ENCODE measurements at regions not wholly inside any gene's neighbourhood (a gene's known extent, or its start where the extent isn't known, plus 50 kb on each side); places are given as distances from the start of the nearest gene placed in this dataset.

GRCh38 chr2:240287011-240287410 is 146.6 kb upstream of the OTOS start:
- no peak for DNase-seq (ENCODE audit: low spot score)

- DNase-seq (ENCODE audit: low spot score): no peak
These were observed 147.1 kb upstream of the OTOS start for GRCh38 chr2:240287496-240288086.

- DNase-seq (ENCODE audit: low spot score): no peak
These were observed 147.4 kb upstream of the GPC1 start for GRCh38 chr2:240288087-240288521.

DNA sequence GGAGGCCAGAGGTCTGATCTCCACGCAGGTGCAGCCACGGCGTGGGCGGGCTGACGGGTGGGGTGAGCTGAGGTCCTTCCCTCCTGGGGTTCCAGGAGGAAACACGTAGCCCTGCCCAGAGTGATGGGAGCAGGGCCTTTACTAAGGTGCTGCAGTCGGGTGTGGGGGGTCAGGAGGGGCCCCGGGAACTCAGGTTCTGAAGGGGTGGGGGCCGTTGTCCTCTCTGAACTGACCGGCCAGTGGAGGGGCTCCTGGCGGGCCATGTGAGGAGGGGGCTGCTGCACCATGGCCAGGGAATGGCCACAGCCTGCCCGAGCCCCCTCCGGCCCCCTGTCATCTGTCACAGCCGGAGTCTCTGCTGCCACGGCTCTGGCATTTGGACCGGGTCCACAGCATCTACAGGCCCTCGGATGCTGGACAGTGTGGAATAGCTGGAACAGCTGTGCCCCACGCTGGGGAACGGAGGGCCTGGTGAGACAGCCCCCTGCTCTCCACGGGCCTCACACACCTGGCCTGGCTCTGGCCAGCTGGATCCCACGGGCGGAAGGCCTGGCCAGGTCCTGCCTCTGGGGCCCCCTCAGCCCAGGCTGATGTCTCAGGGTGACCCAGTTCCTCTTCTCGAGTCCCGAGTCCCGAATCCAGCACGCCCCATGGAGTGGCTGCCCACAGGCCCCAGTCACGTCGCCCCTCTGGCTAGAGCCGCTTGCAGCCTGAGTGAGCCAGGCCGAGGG is 145.6 kb upstream of the GPC1 start:
- no peak for DNase-seq (ENCODE audit: low spot score)

GRCh38 chr2:240290432-240291336 is 144.8 kb upstream of the GPC1 start:
- no peak for DNase-seq (ENCODE audit: low spot score)

- no peak for DNase-seq (ENCODE audit: low spot score)
These were observed 144.0 kb upstream of the GPC1 start for GRCh38 chr2:240291337-240292034.

DNA sequence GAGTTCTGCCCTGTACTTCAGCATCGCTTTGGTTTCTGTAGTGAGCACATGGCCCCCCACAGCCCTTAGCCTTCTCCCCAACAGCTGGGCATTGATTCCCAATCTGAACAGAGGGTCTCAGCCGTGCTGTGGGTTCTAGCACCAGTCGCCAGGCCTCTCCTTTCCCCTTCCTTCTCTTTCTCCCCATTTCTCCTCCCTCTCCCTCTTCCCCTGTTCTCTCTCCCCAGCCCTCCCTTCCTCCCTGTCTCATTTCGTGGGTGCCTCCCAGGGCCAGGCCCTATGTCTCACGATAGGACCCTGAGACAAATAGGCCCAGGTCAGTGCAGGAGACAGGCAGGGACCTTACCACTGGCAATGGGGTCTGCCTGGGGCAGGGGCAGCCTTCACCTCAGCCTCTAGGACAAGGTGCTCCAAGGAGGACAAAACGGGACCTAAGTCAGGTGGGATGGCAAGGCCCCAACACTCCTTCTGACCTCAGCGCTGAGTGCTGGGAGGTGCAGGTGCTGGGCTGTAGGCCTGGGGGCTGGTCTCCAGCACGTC is 143.4 kb upstream of the GPC1 start:
- no peak for DNase-seq (ENCODE audit: low spot score)

DNA sequence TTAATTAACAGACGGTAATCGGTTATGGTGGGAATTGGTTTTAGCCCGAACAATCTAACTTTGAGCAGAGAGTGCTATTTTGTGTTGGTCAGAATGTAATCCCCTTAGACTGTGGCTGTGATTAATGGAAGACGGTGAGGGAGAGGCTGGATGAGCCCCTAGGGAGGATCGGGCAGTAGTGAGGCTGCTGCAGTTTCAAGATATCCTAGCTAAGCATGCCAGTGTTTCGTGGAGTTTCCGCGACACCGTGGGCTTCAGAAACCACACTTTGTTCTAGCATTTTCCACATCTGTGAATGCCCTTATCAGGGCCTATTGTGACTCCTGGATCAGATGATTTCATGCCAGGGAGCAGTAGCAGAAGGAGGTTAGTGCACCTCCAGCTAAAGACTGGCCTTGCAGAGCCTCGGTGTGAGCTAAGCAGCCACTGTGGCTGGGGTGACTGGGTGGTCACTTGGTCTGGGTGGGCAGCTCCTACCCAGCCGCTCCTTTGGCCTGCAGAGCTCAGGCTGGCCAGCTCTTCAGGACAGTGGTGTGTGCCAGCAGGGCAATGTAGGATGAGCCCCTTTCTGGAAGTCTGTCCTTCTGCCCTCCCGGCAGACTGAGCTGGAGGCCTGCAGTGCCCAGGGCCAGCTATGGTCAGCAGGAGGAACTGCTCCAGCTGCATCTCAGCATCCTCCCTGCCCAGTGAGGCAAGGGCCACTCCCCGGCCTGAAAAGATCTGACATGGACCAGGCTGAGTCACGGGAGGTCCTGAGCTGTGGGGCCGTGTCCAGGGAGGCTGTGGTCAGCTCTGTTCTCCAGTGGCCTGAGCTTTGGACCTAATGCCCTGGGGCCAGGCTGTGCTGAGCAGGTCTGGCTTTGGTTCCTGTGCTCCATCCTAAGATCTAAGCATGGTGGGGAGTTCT is 142.6 kb upstream of the GPC1 start:
- DNase-seq (ENCODE audit: low spot score): no peak

DNA sequence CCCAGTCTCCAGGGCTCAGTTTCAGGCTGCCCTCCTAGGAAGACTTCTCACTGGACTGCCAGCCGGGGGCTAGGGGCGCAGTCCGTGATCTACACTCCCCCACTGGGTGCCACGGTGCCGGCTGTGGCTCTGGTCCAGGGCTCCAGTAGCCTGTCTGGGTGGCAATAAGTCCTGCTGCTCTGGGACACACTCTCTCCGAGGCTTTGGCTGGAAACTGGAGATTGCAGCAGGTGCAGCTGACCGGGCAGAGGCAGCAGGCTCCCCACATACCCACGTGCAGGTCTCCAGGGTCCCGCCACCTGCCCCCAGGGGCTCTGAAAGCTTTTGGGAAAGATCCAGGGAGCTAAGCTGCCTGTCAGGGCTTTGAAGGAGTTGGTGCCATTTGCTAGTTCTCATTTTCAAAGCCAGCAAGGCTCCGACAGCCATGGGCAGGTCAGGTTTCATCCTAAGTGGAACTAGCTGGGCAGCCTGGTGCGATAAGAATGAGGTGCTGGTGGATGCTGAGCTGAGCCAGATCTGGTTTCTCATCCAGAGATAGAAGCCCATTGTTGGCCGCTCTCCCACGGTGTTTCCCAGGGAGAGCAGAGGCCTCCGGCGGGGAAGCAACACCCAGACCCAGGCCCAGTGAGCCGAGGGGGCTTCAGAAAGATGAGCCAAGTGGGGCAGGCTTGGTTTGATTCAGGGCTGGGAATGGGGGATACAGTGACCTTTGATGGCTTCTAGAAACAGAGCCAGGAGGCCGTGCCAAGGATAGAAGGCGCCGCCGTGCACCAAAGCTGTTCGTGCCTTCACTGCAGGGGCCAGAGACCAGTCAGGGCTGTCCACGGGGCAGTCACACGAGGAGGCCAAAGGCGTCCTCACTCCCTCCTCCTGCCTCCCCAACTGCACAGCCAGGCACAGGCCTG is 141.7 kb upstream of the GPC1 start:
- DNase-seq (ENCODE audit: low spot score): no peak

GRCh38 chr2:240294514-240294913 is 140.9 kb upstream of the GPC1 start:
- no peak for DNase-seq (ENCODE audit: low spot score)

- no peak for DNase-seq (ENCODE audit: low spot score)
These were observed 140.0 kb upstream of the GPC1 start for GRCh38 chr2:240295256-240296103.

- DNase-seq (ENCODE audit: low spot score): no peak
These were observed 139.4 kb upstream of the GPC1 start for GRCh38 chr2:240296104-240296406.

GRCh38 chr2:240296476-240297255 is 138.8 kb upstream of the GPC1 start:
- no peak for DNase-seq (ENCODE audit: low spot score)

DNA sequence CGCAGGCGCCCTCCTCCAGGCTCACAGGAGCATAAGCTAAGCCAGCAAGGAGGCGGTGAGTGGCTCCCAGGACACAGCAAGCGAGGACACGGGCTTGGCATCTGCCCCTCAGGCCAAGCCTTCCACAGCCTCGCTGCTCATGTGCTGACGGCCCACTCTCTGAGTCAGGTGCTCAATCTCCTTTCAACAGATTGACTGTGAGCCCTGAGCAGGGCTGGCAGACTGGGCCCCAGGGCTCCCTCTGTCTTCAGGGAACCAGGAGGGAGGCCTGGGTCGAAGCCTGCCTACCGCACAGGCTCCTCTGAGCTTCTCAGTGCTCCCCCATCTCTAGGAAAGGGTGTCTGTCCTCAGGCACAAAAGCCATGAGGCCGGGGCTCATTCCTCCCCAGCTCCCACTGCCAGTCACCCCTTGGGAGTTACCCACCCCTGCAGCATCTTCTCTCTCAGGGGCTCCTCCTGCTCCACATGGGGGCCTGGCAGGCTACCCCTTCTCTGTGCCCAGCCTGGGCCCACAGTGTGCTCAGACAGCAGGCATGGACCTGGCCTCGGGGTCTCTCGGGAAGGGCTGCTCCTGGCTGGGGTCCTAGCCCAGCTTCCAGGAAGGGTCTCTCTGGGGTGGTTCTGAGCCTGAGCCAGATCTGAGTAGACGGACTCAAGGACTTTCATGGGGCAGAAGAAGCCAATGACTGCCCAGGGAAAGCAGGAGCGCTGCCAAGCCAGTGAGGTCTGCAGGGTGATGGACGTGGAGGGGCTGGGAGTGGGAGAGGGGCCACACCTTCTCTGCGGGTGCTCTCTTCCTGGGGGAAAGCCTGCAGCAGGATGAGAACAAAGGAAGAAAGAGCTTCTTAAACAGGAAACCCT is 138.0 kb upstream of the GPC1 start:
- DNase-seq (ENCODE audit: low spot score): no peak

DNA sequence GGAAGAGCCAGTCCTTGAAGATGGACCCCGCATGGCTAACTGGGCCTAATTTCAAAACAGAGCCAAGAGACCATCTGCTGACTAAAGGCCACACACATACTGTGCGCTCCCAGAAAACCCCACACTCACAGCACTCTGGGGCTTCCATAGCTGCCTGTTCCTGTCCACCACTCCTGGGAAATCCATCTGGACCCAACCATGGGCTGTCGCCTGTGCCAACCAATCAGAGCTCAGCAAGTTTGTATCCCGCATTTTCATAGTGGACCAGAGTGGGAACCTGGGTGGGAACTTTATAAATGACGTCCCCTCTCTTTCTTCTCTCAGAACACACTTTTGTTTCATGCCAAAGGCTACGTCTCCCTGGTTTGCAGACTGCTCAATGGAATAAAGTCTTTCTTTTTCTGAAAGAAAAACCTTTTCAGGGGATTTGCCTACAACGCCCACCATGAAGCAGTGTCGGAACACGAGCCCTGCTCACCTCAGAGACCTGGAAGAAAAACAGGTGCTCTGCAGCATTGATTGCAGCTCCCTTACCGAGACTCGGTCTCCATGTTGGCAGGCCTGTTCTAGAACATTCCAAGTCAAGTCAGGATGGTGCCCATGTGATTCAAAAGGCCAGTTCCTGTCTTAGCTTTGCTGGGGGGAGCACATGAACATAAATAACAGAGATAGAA is 137.2 kb upstream of the GPC1 start:
- DNase-seq (ENCODE audit: low spot score): no peak

- DNase-seq (ENCODE audit: low spot score): no peak
These were observed 136.4 kb upstream of the GPC1 start for GRCh38 chr2:240298803-240299709.
